ENCODE measurements at regions not wholly inside any gene's neighbourhood (a gene's known extent, or its start where the extent isn't known, plus 50 kb on each side); places are given as distances from the start of the nearest gene placed in this dataset.

GRCh38 chr22:19626666-19627065, 87.6 kb upstream of the SEPTIN5 start (continued):
- no peak for TF ChIP-seq FUS (optimal IDR thresholded peaks at IDR 0.05; ENCODE audit: low read depth, low read length)
- TF ChIP-seq THRA (IDR thresholded peaks at IDR 0.05): no peak
- no peak for TF ChIP-seq ZC3H11A (IDR thresholded peaks at IDR 0.05; ENCODE audit: low read depth, low read length)

GRCh38 chr22:19628038-19628776, 86.1 kb upstream of the SEPTIN5 start:
- in situ Hi-C loops (cut with MboI): loop anchor here (5.0 kb wide), 1 partner anchor 451 kb away; the partner anchor contains the start of gene SLC25A1
- peak overlapping the region; percentile 98 for H2AFZ ChIP-seq (ENCODE audit: low read depth, low read length)
- DNase-seq (ENCODE audit: extremely low read depth in 1 of 4, low spot score in 3 of 4): no peak
- peak overlapping the region; percentile 44 for H3K27ac ChIP-seq (ENCODE audit: extremely low read depth, low read depth, low read length)
- H4K20me1 ChIP-seq (replicated peaks; ENCODE audit: control insufficient read depth, insufficient read depth, low read length): no peaks in the 10 kb centered on the region
- peaks cover 17 to 36% of the 10 kb centered on the region in 2 experiments for H3K27me3 ChIP-seq (ENCODE audit: control insufficient read depth in 2 of 2, insufficient read depth in 2 of 2, low read length in 2 of 2)
- ChIA-PET CTCF (ENCODE audit: low intra/inter-chr PET ratio) (interaction anchor here (0.6 to 3.6 kb wide), 5 partner anchors 72 to 484 kb away, joined by 3 to 31 read pairs (median 3); partner anchors contain the start of genes ESS2 and SLC25A1), POLR2A (interaction anchor here (0.6 to 2.1 kb wide), 15 partner anchors 11 to 467 kb away, joined by 3 to 9 read pairs (median 3); partner anchors contain the start of gene GP1BB)
- peaks cover 2% of the 10 kb centered on the region; the same call in 1 of the 2 replicates for H3K9me3 ChIP-seq (replicated peaks; ENCODE audit: control insufficient read depth, insufficient read depth, low read depth, low read length)
- ATAC-seq: no peak
- H3K79me2 ChIP-seq (ENCODE audit: control insufficient read depth, insufficient read depth, low read length): no peaks in the 10 kb centered on the region
- peak; percentile 44 for FAIRE-seq
- BruUV-seq (replicated peaks): no TSS peak
- H3K4me2 ChIP-seq (ENCODE audit: insufficient read depth, low read length): peak overlapping the region; percentile 72
- intact Hi-C loops (cut with micrococcal nuclease): loop anchor here (10.0 kb wide), 3 partner anchors 183 to 503 kb away; partner anchors contain the start of genes C22orf39 and DGCR2
- no peaks in the 10 kb centered on the region for H3K36me3 ChIP-seq (ENCODE audit: control insufficient read depth, insufficient read depth, low read length)
- peaks cover 4% of the 10 kb centered on the region for H3K9me1 ChIP-seq (ENCODE audit: control insufficient read depth, insufficient read depth, low read length)
- peak overlapping the region; percentile 62 to 75; a peak in 3 of 4 replicates for H3K9ac ChIP-seq (ENCODE audit: insufficient read depth in 1 of 2, low read depth in 2 of 2, low read length in 2 of 2)
- WGBS (ENCODE audit: insufficient coverage, low coverage, missing lambda C conversion rate): 62% methylated on average over 11 of the region's 11 CpGs
- peaks cover 11 to 27% of the 10 kb centered on the region in 2 experiments; a peak in 4 of 5 replicates for H3K4me1 ChIP-seq (replicated peaks in 1 of 2; ENCODE audit: control insufficient read depth in 2 of 2, insufficient read depth in 2 of 2, low read length in 2 of 2)
- peak overlapping the region; percentile 17 for H3K4me3 ChIP-seq
- TF ChIP-seq YY1 (IDR thresholded peaks at IDR 0.05; ENCODE audit: borderline replicate concordance in 1 of 3, control insufficient read depth in 1 of 3, extremely low read depth in 1 of 3, insufficient read depth in 3 of 3, insufficient read length in 1 of 3, insufficient replicate concordance in 2 of 3, low read depth in 1 of 3, low read length in 2 of 3) (peak in 1 of 3 experiments; percentile 30), GTF2A2 (tag; IDR thresholded peaks at IDR 0.05) (peak; percentile 68; the same call in 1 of the 2 replicates), TCF3 (CRISPR knock-in tag; IDR thresholded peaks at IDR 0.05) (no peak), ILK (tag; IDR thresholded peaks at IDR 0.05; ENCODE audit: borderline replicate concordance, low read depth) (no peak), HIVEP1 (CRISPR knock-in tag; IDR thresholded peaks at IDR 0.05) (no peak), IFI16 (CRISPR knock-in tag; IDR thresholded peaks at IDR 0.05) (no peak), RAD21 (CRISPR knock-in tag; conservative IDR thresholded peaks at IDR 0.05 in 1 of 2, IDR thresholded peaks at IDR 0.05 in 1 of 2) (peak in 1 of 2 experiments; percentile 30; a peak in 1 of 4 replicates), TOE1 (IDR thresholded peaks at IDR 0.05; ENCODE audit: borderline replicate concordance) (no peak), TOE1 (CRISPR knock-in tag; IDR thresholded peaks at IDR 0.05; ENCODE audit: borderline replicate concordance, low read depth) (0 out of 2 replicates have a peak, but pooled peaks have one; percentile 42), ZBTB2 (IDR thresholded peaks at IDR 0.05) (no peak), ZKSCAN8 (CRISPR knock-in tag; IDR thresholded peaks at IDR 0.05) (peak; percentile 22; the same call in 1 of the 2 replicates), CBX2 (IDR thresholded peaks at IDR 0.05; ENCODE audit: insufficient read depth, low read length, poor library complexity, severe bottlenecking) (peak; percentile 44)
